ENCODE measurements at regions not wholly inside any gene's neighbourhood (a gene's known extent, or its start where the extent isn't known, plus 50 kb on each side); places are given as distances from the start of the nearest gene placed in this dataset.

DNA sequence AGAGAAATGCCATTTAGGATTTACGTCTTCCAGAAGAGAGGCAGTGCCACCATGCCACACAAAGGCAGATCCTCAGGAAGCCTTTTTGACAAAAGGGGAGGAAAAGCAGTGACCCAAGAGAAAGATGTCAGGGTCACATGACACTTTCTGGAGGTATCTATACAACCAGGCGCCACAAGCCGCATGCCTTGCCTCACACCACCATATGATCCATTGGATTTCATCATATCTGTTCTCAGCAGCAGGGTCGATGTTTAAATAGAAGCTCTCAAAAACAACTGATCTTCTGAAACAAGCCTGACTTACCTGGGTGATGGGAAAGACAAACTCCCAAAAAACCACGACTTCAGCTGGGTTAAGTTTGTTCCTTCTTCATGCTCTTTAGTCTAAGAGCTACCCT is 52.5 kb upstream of the UNC5B start:
- DNase-seq, result no peak

GRCh38 chr10:71161425-71161824 is 50.9 kb upstream of the UNC5B start:
- no peak for DNase-seq

Data from activated CD4-positive, alpha-beta T cell treated with anti-CD3 and anti-CD28 coated beads, Interleukin-2, amount 50 U/mL, for 48 hours (primary cell).